ENCODE measurements at regions not wholly inside any gene's neighbourhood (a gene's known extent, or its start where the extent isn't known, plus 50 kb on each side); places are given as distances from the start of the nearest gene placed in this dataset.

- no peak for TF ChIP-seq POLR2A (IDR thresholded peaks at IDR 0.05; ENCODE audit: low read depth, low read length)
- TF ChIP-seq POLR2AphosphoS5 (IDR thresholded peaks at IDR 0.05; ENCODE audit: low read depth, low read length), result no peak
- TF ChIP-seq TAF1 (IDR thresholded peaks at IDR 0.05; ENCODE audit: borderline replicate concordance, low read depth, low read length), result no peak
Observed at GRCh38 chr17:71176928-71177443, 943.8 kb upstream of the SOX9 start.
